ENCODE measurements at regions not wholly inside any gene's neighbourhood (a gene's known extent, or its start where the extent isn't known, plus 50 kb on each side); places are given as distances from the start of the nearest gene placed in this dataset.

GRCh38 chr3:74080056-74080461 is 455.3 kb upstream of the PDZRN3 start:
- Mint-ChIP-seq H3K4me3 (no peak overlapping the region), H3K27me3 (no peaks in the 10 kb centered on the region), H3K36me3 (ENCODE audit: low read depth) (no peaks in the 10 kb centered on the region), H3K9me3 (no peaks in the 10 kb centered on the region), H3K27ac (no peak overlapping the region), H3K4me1 (no peaks in the 10 kb centered on the region)
- TF ChIP-seq, protein P1, sequence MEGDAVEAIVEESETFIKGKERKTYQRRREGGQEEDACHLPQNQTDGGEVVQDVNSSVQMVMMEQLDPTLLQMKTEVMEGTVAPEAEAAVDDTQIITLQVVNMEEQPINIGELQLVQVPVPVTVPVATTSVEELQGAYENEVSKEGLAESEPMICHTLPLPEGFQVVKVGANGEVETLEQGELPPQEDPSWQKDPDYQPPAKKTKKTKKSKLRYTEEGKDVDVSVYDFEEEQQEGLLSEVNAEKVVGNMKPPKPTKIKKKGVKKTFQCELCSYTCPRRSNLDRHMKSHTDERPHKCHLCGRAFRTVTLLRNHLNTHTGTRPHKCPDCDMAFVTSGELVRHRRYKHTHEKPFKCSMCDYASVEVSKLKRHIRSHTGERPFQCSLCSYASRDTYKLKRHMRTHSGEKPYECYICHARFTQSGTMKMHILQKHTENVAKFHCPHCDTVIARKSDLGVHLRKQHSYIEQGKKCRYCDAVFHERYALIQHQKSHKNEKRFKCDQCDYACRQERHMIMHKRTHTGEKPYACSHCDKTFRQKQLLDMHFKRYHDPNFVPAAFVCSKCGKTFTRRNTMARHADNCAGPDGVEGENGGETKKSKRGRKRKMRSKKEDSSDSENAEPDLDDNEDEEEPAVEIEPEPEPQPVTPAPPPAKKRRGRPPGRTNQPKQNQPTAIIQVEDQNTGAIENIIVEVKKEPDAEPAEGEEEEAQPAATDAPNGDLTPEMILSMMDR (IDR thresholded peaks at IDR 0.05): no peak
- ATAC-seq (ENCODE audit: low read depth): no peak
- POLR2A ChIA-PET: no interaction called here
- intact Hi-C loops (cut with micrococcal nuclease): no loop called here
- CTCF ChIA-PET: no interaction called here
- no peak for DNase-seq

DNA sequence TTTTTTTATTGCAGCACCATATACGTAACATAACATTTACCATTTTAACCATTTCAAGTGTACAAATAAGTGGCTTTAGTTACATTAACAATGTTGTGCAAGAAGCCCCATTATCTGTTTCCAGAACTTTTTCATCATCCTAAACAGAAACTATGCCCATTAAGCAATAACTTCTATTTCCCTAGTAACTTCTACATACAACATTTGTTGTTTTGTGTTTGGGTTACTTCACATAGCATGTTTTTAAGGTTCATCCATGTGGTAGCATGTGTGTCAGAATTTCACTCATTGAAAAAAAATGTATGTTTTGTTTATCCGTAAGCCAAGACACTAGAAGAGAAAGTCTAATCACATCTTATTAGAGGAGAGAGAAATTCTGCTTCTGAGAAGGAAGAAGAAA is 450.5 kb upstream of the PDZRN3 start:
- no peak for ATAC-seq (ENCODE audit: low read depth)
- intact Hi-C loops (cut with micrococcal nuclease): no loop called here
- POLR2A ChIA-PET: no interaction called here
- CTCF ChIA-PET: no interaction called here
- Mint-ChIP-seq H3K36me3 (ENCODE audit: low read depth) (no peaks in the 10 kb centered on the region), H3K4me1 (no peaks in the 10 kb centered on the region), H3K27me3 (no peaks in the 10 kb centered on the region), H3K27ac (no peak overlapping the region), H3K4me3 (no peak overlapping the region), H3K9me3 (peaks cover 2% of the 10 kb centered on the region)
- TF ChIP-seq, protein P1 (IDR thresholded peaks at IDR 0.05): no peak
- DNase-seq: no peak

DNA sequence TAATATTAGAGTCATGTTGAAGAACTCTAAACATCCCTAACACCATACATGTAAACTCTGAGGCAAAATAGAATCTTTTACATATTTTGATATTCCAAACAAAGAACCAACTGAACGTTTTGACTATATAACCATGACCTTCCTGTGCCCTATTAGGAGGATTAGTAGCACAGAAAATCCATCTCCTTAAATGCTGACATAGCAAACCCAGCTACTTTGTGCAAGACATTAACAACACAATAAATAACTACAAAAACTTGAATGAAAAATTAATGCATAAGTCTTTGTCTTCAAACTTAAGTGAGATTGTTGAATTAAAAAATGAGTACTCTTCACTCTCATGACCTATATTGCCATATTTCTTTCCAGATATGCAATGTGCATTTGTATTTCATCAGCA is 450.0 kb upstream of the PDZRN3 start:
- no peaks in the 10 kb centered on the region for H3K36me3 Mint-ChIP-seq (ENCODE audit: low read depth)
- DNase-seq (no peak), ATAC-seq (ENCODE audit: low read depth) (no peak)
- ChIA-PET CTCF (no interaction called here), POLR2A (no interaction called here)
- no peaks in the 10 kb centered on the region for H3K27me3 Mint-ChIP-seq
- intact Hi-C loops (cut with micrococcal nuclease): no loop called here
- TF ChIP-seq, protein P1 (IDR thresholded peaks at IDR 0.05): no peak
- no peak overlapping the region for H3K27ac Mint-ChIP-seq
- no peaks in the 10 kb centered on the region for H3K4me1 Mint-ChIP-seq
- H3K4me3 Mint-ChIP-seq: no peak overlapping the region
- H3K9me3 Mint-ChIP-seq: peaks cover 2% of the 10 kb centered on the region

DNA sequence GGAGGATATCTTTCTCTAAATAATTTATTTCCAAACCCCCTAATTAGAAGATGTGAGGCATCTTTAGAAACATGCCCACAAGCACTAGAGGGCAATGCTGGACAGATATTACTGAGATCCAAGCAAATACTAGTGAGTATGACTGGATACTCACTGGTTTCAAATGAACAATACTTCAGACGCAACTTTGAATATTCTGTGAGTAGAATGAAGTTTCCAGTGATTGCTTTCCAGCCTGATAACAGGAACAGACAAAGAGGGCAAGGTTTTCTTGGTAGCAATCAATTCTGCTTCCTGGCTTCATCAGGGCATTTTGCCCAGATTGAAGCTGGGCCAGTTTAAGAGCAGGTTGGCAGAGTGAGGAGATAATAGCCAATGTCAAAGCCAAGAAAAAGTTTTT is 442.6 kb upstream of the PDZRN3 start:
- no peaks in the 10 kb centered on the region for H3K4me1 Mint-ChIP-seq
- TF ChIP-seq, protein P1 (IDR thresholded peaks at IDR 0.05): no peak
- no peak for DNase-seq
- H3K27ac Mint-ChIP-seq: no peak overlapping the region
- peaks cover 7% of the 10 kb centered on the region for H3K9me3 Mint-ChIP-seq
- no peaks in the 10 kb centered on the region for H3K36me3 Mint-ChIP-seq (ENCODE audit: low read depth)
- CTCF ChIA-PET: no interaction called here
- no peak overlapping the region for H3K4me3 Mint-ChIP-seq
- POLR2A ChIA-PET: no interaction called here
- no peak for ATAC-seq (ENCODE audit: low read depth)
- no peaks in the 10 kb centered on the region for H3K27me3 Mint-ChIP-seq
- intact Hi-C loops (cut with micrococcal nuclease): no loop called here

GRCh38 chr3:74066456-74066855 is 441.7 kb upstream of the PDZRN3 start:
- ChIA-PET CTCF (no interaction called here), POLR2A (no interaction called here)
- H3K36me3 Mint-ChIP-seq (ENCODE audit: low read depth): no peaks in the 10 kb centered on the region
- TF ChIP-seq, protein P1 (IDR thresholded peaks at IDR 0.05): no peak
- ATAC-seq (ENCODE audit: low read depth): no peak
- peaks cover 5% of the 10 kb centered on the region for H3K9me3 Mint-ChIP-seq
- no peak overlapping the region for H3K27ac Mint-ChIP-seq
- intact Hi-C loops (cut with micrococcal nuclease): no loop called here
- H3K4me1 Mint-ChIP-seq: no peaks in the 10 kb centered on the region
- no peaks in the 10 kb centered on the region for H3K27me3 Mint-ChIP-seq
- no peak overlapping the region for H3K4me3 Mint-ChIP-seq
- no peak for DNase-seq

Measured in activated B cell treated with CpG ODN at 0.5 μM for 24 hours (primary cell).